Smooth muscle cell (in vitro differentiated cells): ENCODE measurements at regions not wholly inside any gene's neighbourhood (a gene's known extent, or its start where the extent isn't known, plus 50 kb on each side); places are given as distances from the start of the nearest gene placed in this dataset.

Experiments used
- DNase-seq: peaks from one replicate; lab custom pipeline; 2025; ENCODE audit not compliant: unreplicated experiment; lab: John Stamatoyannopoulos, UW
- H2AFZ ChIP-seq: fragments of 200-600 bp; sonication (generic); 2 replicates; pipeline ENCODE4 v1.6.0; 2016; ENCODE audit warnings: antibody characterized with exemption, low read depth, mild to moderate bottlenecking
- H3F3A ChIP-seq: fragments of 200-600 bp; sonication (generic); 2 replicates; pipeline ENCODE4 v1.6.0; 2017; ENCODE audit warnings: antibody characterized with exemption, low read depth
- H3K27ac ChIP-seq: fragments of 200-600 bp; sonication (generic); 2 replicates; pipeline ENCODE4 v1.5.1; 2016; ENCODE audit warnings: low read depth, mild to moderate bottlenecking
- H3K27me3 ChIP-seq: fragments of 200-600 bp; sonication (generic); 2 replicates; pipeline ENCODE4 v1.6.1; 2016; ENCODE audit warnings: low read depth, mild to moderate bottlenecking
- H3K36me3 ChIP-seq: fragments of 200-600 bp; sonication (generic); 2 replicates; pipeline ENCODE4 v1.5.1; 2016; ENCODE audit warnings: low read depth
- H3K4me1 ChIP-seq: fragments of 200-600 bp; sonication (generic); 2 replicates; pipeline ENCODE4 v1.5.1; 2016; ENCODE audit warnings: low read depth
- H3K4me2 ChIP-seq: fragments of 200-600 bp; sonication (generic); 2 replicates; pipeline ENCODE4 v1.6.0; 2016; ENCODE audit warnings: mild to moderate bottlenecking
- H3K4me3 ChIP-seq: fragments of 200-600 bp; sonication (generic); 2 replicates; pipeline ENCODE4 v1.5.1; 2016; ENCODE audit warnings: mild to moderate bottlenecking
- H3K79me2 ChIP-seq: fragments of 200-600 bp; sonication (generic); 2 replicates; pipeline ENCODE4 v1.6.0; 2016; ENCODE audit warnings: low read depth, mild to moderate bottlenecking
- H3K9ac ChIP-seq: fragments of 200-600 bp; sonication (generic); 2 replicates; pipeline ENCODE4 v1.6.0; 2016; ENCODE audit warnings: low read depth
- H3K9me3 ChIP-seq: fragments of 200-600 bp; sonication (generic); replicated peaks from 2 replicates; pipeline ENCODE4 v1.5.1; 2016; ENCODE audit warnings: low read depth
- H4K20me1 ChIP-seq: fragments of 200-600 bp; sonication (generic); 2 replicates; pipeline ENCODE4 v1.6.0; 2016; ENCODE audit warnings: low read depth
- WGBS: methylation state at CpG from one replicate; pipeline ENCODE4 v1.1.7; 2016; ENCODE audit warnings: low lambda C conversion rate; 5-methylcytosine and 5-hydroxymethylcytosine counted together
- TF ChIP-seq, protein P1 (sequence below): fragments of 200-600 bp; sonication (generic); IDR thresholded peaks from 2 replicates; pipeline ENCODE4 v1.5.1; 2017; ENCODE audit warnings: borderline replicate concordance, mild to moderate bottlenecking, antibody characterized with exemption; ENCODE audit not compliant: insufficient read depth, poor library complexity, severe bottlenecking

GRCh38 chr5:133819977-133820471, 148.4 kb downstream of the C5orf15 start:
- no peaks in the 10 kb centered on the region for H3K79me2 ChIP-seq
- no peaks in the 10 kb centered on the region for H3K9me3 ChIP-seq
- H3K4me3 ChIP-seq: no peak overlapping the region
- H4K20me1 ChIP-seq: no peaks in the 10 kb centered on the region
- H2AFZ ChIP-seq: no peak overlapping the region
- TF ChIP-seq, protein P1, sequence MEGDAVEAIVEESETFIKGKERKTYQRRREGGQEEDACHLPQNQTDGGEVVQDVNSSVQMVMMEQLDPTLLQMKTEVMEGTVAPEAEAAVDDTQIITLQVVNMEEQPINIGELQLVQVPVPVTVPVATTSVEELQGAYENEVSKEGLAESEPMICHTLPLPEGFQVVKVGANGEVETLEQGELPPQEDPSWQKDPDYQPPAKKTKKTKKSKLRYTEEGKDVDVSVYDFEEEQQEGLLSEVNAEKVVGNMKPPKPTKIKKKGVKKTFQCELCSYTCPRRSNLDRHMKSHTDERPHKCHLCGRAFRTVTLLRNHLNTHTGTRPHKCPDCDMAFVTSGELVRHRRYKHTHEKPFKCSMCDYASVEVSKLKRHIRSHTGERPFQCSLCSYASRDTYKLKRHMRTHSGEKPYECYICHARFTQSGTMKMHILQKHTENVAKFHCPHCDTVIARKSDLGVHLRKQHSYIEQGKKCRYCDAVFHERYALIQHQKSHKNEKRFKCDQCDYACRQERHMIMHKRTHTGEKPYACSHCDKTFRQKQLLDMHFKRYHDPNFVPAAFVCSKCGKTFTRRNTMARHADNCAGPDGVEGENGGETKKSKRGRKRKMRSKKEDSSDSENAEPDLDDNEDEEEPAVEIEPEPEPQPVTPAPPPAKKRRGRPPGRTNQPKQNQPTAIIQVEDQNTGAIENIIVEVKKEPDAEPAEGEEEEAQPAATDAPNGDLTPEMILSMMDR: no peak
- peaks cover 5% of the 10 kb centered on the region for H3K4me1 ChIP-seq
- no peak for DNase-seq
- no peaks in the 10 kb centered on the region for H3F3A ChIP-seq
- no peak overlapping the region for H3K27ac ChIP-seq
- no peak overlapping the region for H3K4me2 ChIP-seq
- no peak overlapping the region for H3K9ac ChIP-seq
- peaks cover 49% of the 10 kb centered on the region for H3K27me3 ChIP-seq
- 81% methylated on average over 11 of the region's 11 CpGs for WGBS
- no peaks in the 10 kb centered on the region for H3K36me3 ChIP-seq

DNA sequence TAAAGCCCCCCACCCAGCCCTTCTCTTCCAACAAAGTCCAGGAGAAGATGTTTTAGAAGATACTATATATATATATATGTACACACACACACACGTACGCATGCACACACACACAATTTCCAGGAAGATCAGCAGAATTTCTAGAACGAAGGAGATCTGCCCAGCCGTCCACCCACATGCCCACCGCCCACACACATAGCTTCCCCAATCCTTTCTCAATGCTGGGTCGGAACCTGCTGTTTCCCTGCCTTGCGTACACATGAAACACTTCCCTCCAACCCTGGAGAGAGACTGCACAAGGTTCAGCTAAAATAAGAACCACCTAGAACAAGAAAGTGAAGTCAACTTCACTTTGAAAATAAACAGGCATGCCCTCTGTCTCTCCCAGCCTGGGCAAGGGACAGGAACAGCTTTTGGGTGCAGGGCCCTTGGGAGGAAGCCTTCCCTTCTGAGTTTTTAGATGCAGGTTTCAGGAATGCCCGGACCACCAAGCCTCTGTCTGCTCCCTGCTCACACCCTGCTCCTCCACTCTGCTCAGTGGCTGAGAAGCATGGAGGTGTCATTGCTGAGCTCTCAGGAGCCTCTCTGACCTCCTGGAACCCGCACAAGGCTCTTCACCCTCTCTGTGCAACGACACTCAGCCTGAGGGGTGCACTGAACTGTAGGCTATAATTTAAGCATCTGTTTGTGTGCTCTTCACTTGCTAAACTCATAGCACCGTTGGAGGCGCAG, 149.4 kb downstream of the C5orf15 start:
- WGBS: 74% methylated on average over 12 of the region's 12 CpGs
- DNase-seq: no peak
- H3K79me2 ChIP-seq: no peaks in the 10 kb centered on the region
- TF ChIP-seq, protein P1: no peak
- H3K9ac ChIP-seq: no peak overlapping the region
- no peaks in the 10 kb centered on the region for H3K36me3 ChIP-seq
- H3K27ac ChIP-seq: no peak overlapping the region
- peaks cover 51% of the 10 kb centered on the region for H3K27me3 ChIP-seq
- H4K20me1 ChIP-seq: no peaks in the 10 kb centered on the region
- H3K4me3 ChIP-seq: no peak overlapping the region
- no peaks in the 10 kb centered on the region for H3K9me3 ChIP-seq
- H3F3A ChIP-seq: no peaks in the 10 kb centered on the region
- no peak overlapping the region for H3K4me2 ChIP-seq
- peaks cover 5% of the 10 kb centered on the region for H3K4me1 ChIP-seq
- H2AFZ ChIP-seq: no peak overlapping the region

DNA sequence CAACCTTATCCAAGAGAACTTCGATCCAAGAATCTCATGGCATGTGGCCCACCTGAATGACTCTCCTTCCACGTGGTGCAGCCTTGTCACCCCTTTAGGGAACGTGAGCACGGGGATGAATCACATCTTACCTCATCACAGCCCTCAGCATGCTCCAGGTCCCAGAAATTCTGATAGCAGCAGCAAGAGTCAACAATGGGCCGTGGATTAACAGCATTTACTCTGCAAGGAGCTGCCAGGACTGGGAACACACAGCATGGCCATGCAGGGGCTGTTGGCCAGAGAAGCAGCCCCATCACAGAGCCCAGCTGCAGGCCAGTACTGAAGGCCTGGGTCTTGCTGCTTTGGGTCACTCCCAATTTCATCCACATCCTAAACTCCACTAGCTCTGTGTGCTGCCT, 150.4 kb downstream of the C5orf15 start:
- no peak overlapping the region for H2AFZ ChIP-seq
- H3K4me2 ChIP-seq: no peak overlapping the region
- DNase-seq: no peak
- H3K4me1 ChIP-seq: peaks cover 5% of the 10 kb centered on the region
- WGBS: 74% methylated on average over 5 of the region's 5 CpGs
- H3K27ac ChIP-seq: no peak overlapping the region
- no peaks in the 10 kb centered on the region for H3K79me2 ChIP-seq
- no peaks in the 10 kb centered on the region for H4K20me1 ChIP-seq
- H3K36me3 ChIP-seq: no peaks in the 10 kb centered on the region
- no peaks in the 10 kb centered on the region for H3K9me3 ChIP-seq
- peaks cover 51% of the 10 kb centered on the region for H3K27me3 ChIP-seq
- H3K4me3 ChIP-seq: no peak overlapping the region
- no peaks in the 10 kb centered on the region for H3F3A ChIP-seq
- H3K9ac ChIP-seq: no peak overlapping the region
- TF ChIP-seq, protein P1: no peak

- no peak overlapping the region for H3K4me2 ChIP-seq
- 96% methylated on average over 2 of the region's 2 CpGs for WGBS
- peaks cover 5% of the 10 kb centered on the region for H3K4me1 ChIP-seq
- H4K20me1 ChIP-seq: no peaks in the 10 kb centered on the region
- H3K9me3 ChIP-seq: no peaks in the 10 kb centered on the region
- H3K9ac ChIP-seq: no peak overlapping the region
- no peaks in the 10 kb centered on the region for H3F3A ChIP-seq
- H3K27ac ChIP-seq: no peak overlapping the region
- H3K4me3 ChIP-seq: no peak overlapping the region
- TF ChIP-seq, protein P1: no peak
- H3K27me3 ChIP-seq: peaks cover 50% of the 10 kb centered on the region
- no peak overlapping the region for H2AFZ ChIP-seq
- DNase-seq: no peak
- H3K79me2 ChIP-seq: no peaks in the 10 kb centered on the region
- H3K36me3 ChIP-seq: no peaks in the 10 kb centered on the region
These were observed 151.0 kb downstream of the C5orf15 start for GRCh38 chr5:133817456-133817855.
